COLO829 (cell line): ENCODE measurements at regions not wholly inside any gene's neighbourhood (a gene's known extent, or its start where the extent isn't known, plus 50 kb on each side); places are given as distances from the start of the nearest gene placed in this dataset.
"Not testable (repeated sequence)": the region's sequence is repeated elsewhere in the genome, so short reads cannot be mapped to it uniquely, and the experiment has no call there.

ENCODE experiments used
- DNase-seq: peaks from one replicate; pipeline ENCODE4 v3.0.0; 2012; ENCODE audit warnings: low spot score

DNA sequence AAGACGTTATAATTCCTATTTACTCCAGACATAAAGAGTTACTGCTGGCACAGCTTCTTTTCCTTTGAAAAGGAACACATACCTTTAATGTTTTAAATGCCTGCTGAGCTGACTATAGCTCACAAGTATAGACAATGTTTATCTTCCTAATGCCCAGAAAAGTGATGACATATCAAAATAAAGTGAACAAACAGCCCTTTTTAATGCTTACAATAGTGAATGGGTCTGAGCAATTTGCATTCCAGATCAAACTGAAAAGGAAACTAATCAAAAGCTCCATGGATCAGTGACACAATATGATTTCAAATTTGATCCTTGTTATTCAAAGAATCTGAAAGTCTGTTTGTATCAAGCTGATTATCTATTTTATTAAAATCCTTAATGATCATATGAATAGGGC is 233.6 kb upstream of the SEMA3E start:
- peak; percentile 83 for DNase-seq

DNA sequence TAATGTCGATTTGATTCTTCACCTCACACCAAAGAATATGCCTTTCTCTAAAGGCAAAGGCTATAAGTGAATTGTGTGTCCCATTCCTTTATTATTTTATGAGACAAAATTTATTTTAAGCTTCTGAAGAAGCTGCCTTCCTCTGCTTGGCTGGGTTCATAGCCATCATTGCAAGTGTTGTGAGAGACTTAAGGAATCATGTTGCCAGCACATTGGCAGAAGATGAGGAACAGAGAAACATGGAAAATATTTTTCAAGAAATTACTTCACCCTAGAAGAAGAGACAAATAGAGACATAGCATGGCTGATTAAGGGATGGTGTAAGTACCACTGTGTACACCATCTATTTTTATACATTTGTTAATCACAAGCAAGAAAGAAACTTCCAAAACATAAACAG is 230.1 kb upstream of the SEMA3E start:
- no peak for DNase-seq

DNA sequence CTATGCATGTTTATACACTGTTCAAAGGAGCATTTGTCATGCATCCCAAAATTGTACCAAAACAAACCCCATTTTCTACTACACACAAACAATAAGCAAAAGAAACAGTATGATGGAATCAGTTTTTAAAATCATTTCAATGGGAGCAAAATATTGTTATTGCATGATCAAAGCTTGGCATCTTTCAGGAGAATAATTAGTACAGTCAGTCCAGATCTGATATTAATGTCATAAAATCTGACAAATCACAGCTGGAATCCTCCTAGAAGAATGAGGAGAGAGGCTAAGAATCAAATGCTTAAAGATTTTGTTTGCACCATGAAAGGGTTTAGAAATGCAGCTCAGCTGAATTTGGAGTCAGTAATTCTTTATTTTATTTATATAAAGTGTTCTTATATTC is 229.7 kb upstream of the SEMA3E start:
- no peak for DNase-seq

DNA sequence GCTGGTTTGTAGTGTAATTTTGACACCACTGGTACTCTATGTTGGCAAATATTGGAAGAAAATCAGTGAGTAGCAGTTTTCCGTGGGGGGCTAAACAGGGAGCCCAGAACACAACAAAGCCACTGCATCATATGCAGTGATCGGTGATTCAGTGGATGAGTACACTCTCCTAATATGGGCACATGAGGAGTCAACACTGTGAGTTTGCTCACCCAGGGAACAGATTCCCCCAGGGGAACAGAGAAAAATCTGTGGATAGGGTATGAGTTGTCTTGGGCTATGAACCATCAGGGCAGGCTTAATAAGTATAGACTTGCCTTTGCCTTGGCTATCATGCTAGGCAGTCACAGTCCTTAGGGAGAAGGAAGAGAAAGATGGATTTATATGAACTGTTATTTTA is 227.7 kb upstream of the SEMA3E start:
- DNase-seq = no peak

DNA sequence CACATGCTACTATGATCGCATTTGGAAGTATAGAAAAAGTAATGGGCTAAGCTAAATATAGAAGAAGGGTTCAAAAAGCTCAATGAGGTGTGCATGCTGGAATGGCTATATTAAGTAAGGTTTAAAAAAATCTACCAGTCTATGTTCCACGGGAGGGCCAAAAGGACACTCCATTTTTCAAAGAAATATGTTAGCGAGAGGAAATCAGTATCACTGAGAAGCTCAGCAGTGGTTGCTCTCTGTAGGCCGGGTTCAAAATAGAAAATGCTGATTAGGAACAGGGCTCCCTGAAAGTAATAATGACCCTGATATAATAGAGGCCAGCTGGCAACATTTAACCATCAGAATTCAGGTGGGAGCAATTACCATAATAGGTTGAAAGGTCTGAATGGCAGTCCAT is 224.5 kb upstream of the SEMA3E start:
- no peak for DNase-seq

DNA sequence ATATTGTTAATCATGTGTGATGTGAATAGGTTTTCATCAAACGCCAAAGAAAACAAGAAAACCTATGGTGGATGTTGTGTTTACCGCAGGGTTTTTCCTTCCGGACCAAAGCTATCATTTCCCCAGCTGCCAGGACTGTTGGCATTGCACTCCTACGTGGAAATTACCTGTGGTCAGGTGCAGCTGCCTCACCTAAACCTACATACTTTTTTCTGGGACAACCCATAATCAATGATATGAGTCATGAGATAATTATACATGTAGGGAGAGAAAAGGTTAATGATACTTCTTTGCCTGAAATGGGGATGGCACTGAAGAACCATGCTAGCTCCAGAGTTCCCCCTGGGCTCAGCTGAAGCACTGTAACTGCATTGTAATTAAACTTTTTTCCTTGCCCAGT is 223.6 kb upstream of the SEMA3E start:
- DNase-seq = no peak

DNA sequence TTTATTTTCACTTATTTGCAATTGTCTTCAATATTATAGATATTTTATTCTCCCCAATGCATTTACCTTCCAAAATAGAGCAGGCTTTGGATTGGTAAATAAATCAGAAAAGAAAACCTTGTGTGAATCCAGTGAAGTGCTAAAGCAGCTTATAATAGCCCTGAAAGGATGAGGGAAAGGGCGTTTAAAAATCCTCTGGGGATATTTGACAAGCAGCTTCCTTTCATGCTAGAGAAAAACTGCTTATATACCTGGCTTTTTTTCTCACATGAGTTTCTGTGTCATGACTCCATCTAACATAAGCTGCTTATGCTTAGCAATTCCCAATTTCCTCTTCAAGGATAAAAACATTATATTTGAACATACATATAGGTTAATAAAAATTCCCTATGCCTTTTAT is 221.6 kb upstream of the SEMA3E start:
- DNase-seq = no peak

DNA sequence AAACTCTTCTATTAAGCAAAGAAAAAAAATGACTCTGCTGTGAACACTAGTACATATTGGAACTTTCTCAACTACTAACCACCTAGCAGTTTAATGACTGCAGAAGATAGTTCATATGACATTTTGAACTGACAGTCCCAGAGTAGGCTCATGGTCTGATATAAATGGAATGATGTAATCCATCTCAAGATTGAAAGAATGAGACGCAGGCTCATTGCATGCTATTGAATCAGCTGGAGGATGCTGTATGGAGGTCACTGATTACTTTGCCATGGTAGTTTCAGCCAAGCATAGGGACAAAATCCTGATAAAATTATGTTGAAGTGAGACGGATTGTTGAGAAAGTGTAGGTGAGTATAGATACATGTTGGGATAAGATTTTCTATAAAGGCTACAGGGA is 217.6 kb upstream of the SEMA3E start:
- DNase-seq = no peak

DNA sequence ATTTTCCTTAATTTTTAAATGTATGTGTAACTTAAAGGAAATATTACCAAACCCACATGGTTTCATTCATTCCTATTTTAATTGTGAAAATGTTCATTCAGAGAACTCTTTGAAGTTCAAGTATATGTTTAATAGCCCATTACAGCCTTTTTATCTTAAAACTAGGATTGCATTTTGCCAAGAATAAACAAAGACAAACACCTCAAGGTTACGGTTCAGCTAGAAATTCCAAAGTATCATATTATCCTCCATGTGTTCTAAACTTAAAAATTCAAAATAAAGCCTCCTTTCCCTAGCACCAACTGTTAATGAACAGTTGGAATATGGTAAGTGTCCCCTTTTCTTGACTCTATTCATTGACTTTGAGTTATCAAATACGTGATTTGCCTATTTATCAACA is 215.6 kb upstream of the SEMA3E start:
- DNase-seq = no peak

DNA sequence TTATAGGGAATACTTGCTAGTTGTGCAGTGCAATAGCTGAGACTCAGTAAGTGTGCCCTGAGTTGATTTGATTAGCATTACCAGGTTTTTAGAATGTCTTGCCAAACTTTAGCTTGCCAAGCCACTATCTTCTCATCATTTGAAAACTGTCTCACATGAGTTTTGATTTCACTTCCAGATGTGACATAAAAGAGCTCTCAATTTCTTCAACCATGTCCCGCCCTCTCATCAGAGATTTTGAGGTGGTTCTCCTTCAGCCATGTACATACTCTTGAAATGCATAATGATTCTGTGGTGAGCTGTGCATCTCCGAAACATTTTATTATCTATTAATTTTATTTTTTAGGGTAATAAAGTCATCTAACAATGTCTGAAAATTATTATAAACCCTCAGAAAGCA is 215.0 kb upstream of the SEMA3E start:
- no peak for DNase-seq

DNA sequence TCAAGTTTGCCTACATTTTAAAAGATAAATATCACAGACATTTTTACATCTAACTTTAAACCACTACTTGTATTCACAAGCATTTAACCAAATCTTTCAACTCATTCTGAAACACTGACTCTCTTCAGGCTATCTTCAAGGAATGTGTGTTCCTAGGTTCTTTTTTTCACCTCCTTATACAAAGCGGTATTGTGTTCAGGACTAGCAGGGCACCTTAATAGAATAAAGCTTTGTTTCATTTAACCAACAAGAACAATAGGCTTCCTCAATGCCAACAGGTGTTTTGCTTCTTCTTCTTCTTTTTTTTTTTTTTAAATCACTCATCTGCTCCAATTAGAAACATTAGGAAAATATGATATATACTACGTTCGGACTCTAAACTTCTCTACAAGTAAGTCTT is 212.9 kb upstream of the SEMA3E start:
- DNase-seq = no peak

DNA sequence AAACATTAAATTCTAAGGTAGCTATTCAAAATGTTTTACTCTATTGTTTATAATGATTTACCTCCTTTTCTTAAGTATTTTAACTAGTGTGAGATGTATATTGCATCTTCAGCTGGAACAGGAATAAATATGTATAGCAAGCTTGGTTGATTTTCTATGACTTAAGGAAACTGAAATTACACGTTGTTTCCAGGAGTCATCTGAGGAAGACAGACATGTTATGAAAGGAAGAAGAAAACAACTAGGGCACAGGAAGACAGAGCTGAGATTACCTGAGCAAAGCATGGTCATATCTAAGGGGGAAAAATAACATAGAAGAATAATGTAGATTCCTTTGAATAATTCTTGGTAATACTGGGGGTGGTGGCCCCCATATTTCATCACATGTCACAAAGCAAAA is 210.9 kb upstream of the SEMA3E start:
- DNase-seq = no peak

DNA sequence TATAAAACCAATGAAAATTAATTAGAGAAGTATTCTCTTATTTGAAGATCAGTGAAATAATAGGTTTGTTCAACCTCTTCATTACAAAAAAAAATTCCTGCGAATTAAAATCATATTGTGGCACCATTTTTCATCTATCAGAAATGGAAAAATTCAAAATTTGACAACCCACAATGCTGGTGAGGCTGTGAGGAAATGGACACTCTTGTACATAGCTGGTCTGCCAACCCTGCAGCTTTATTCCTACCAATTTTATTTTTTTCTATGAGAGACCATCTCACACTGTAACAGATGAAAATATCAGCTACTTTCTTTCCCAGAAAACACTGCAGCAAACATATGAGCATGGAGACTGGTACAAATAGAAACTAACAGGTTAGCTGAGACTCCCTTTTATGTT is 208.8 kb upstream of the SEMA3E start:
- DNase-seq = no peak

DNA sequence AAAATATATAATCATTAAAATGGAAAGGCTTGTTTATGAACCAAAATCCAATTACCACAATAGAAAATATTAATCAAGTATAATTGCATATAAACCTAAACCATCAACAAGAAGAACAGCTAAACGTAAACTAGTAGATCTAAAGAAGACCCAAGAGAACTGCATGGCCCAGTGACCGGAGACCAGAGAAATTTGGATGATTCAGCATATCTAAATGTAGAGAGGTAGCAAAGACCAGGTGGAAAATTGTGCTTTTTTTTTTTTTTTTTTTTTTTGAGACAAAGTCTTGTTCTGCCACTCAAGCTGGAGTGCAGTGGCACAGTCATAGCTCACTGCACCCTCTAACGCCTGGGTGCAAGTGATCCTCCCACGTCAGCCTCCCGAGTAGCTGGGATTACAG is 207.2 kb upstream of the SEMA3E start:
- DNase-seq = no peak

DNA sequence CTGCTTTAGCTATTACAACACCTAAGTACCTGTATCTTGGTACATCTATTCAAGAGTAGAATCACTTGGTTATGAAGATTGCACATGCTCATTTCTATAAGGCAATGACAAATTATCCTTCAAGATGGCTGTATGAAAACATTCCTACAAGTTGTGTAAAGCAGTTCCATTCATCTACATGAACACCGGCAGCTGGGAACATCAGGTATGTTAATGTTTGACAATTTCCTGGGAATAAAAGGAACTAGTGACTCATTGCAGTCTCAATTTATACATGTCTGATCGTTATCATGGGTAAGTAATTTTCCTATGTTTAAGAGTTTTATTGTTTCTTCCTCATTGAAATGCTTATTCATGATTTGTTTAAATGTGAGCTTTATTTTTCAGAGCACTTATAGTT is 203.2 kb upstream of the SEMA3E start:
- no peak for DNase-seq

DNA sequence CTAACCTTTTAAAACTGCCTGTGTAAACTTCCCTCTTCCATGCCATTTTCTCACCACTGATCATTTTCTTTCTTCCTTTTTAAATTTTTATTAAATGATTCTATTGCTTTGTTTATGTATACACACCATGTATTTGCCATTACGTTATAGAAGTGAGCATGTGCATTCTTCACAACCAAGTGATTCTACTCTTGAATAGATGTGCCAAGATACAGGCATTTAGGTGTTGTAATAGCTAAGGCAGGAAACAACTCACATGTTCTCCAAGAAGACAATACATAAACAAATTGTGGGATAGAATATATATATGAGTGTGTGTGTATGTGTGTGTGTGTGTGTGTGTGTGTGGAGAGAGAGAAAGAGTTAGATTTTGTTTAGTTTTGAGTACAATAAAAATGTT is 202.6 kb upstream of the SEMA3E start:
- DNase-seq = no peak

DNA sequence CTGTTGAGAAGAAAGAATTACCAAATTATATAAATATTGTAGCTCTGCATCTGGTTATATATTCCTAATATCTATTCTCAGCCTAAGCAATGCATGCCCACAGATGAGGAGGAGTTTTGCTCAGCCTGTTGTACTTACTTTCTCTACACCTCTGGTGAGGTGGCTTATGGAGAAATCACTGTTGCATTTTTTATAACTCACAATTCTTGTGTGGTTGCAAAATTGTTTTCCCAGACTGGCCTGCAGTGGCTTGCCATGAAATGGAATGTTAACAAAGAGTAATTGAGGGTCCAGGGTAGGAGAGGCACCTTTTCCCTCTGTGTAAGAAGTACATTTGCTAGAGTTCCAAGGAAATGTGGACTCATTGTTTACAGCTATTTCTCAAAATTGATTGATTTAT is 202.0 kb upstream of the SEMA3E start:
- no peak for DNase-seq

DNA sequence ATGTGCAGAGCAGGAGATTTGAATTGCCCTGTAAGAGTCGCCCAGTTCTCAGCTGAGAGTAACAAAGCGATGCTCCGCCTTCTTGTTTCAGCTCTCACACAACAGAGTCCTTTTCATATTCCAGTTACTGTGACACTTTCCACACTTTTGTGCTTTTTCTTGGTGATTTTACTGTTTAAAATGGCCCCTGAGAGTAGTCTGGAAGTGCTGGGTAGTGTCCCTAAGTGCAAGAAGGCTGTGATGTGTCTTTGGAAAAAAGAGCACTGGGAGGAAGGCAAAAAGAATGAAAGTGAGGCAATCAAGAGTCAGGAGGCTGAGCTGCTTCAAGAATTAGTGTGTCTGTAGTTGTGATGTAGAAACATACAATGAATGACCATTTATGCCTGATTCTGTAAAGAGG is 201.2 kb upstream of the SEMA3E start:
- no peak for DNase-seq

DNA sequence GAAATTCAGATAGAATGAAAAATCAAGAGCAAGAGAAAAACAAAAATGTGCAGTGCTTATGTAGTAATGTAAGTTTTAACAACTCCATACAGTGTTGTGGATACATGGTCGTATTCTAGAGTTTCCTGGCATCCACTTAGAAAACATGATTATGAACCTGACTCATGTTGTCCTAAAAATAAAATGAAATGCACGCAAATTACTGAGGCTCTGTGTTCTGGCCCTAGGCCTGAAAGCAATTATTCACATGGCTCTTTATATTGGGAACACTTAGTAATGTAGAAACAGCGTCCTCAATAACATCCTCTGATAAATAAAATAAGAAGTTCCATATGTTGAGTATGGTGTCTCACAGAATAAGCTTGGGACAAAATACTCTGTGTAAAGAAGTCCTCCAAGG is 200.2 kb upstream of the SEMA3E start:
- DNase-seq = no peak

DNA sequence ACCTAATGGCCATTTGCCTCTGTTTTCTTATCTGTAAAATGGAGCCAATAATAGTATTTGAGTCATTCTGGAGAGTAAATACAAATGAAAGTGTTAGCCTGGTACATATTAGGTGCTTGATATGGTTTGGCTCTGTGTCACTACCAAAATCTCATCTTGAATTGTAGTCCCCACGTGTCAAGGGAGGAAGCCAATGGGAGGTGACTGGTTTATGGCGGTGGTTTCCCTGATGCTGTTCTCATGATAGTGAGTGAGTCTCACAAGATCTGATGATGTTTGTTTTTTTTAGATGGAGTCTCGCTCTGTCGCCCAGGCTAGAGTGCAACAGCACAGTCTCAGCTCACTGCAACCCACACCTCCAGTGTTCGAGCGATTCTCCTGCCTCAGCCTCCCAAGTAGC is 194.0 kb upstream of the SEMA3E start:
- no peak for DNase-seq

DNA sequence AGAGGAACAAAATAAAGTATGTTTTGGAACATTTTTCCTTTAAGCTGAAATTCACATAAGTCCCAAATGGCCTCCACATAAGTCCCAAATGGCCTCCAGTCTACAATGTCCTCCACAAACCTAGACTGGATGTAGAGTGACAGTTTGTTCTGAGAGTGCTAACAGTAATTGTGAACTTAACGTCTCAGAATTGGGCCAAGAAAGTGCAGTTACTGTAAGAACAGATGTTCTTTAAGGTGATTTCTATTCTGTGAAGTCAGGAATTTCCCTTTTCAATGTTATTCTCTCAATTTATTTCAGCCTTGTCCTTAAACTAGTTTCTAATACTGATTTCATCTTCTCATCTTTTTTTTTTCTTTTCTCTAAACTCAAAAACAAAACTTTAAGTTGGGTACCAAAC is 188.7 kb upstream of the SEMA3E start:
- DNase-seq = no peak

DNA sequence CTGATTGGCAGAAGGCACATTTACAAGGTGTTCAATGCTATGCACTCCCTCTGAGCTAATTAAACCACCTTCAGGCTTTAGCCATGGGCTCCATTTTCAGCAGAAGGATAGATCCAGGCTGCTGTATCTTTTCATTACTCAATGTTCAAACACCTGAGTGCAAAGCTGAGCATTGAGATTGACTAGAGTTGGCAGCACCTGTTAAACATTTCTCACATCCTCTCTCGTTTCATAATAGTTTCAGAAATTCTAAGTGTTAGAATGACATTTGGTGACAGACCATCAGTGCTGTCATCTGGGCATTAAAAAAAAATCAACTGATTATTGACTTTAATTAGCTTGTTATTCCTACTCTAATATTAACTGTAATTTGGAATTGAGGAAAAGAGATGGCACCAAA is 187.1 kb upstream of the SEMA3E start:
- DNase-seq = no peak

DNA sequence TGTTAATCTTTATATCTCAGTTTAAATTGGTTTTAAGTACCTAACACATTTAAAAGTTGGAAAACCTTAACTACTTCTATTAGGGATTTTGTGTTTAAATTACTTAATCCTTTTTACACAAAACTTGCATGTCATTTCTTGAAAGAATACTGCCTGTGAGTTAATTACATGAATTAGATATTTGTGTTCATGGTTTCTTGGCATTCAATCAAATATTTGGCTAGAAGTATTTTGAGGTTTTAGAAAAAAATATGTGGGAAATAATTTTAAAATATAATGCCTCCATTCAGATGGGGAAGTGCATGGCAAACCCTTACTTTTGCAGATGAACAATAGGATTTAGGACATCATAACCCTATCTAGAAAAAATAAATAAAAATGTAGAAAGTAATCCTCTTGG is 186.5 kb upstream of the SEMA3E start:
- peak; percentile 58 for DNase-seq

DNA sequence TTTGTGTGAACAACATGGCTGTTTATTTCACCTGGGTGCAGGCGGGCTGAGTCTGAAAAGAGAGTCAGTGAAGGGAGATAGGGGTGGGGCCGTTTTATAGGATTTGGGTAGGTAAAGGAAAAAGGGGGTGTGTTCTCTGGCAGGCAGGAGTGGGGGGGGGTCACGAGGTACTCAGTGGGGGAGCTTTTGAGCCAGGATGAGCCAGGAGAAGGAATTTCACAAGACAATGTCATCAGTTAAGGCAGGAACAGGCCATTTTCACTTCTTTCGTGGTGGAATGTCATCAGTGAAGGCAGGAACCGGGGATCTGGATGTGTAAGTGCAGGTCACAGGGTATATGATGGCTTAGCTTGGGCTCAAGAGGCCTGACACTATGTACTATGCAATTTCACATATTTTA is 184.8 kb upstream of the SEMA3E start:
- DNase-seq = not testable (repeated sequence)

DNA sequence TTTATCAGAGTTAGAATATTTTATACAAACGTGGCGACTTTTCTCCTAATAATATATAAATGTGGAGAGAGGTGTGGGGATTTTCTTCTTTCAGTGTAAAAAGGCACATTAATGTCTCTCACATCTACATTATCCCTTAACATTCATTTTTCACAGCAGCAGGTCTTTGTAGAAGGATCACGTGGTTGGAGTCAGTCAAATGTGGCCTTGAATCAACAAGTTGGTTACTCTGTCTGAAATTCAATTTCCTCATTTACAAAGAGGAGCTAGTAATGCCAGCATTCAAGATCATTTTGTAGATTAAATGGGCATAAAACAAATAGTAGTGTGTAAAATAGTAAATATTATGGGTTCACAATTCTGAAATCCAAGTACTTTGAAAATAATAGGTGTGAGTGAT is 183.1 kb upstream of the SEMA3E start:
- no peak for DNase-seq

DNA sequence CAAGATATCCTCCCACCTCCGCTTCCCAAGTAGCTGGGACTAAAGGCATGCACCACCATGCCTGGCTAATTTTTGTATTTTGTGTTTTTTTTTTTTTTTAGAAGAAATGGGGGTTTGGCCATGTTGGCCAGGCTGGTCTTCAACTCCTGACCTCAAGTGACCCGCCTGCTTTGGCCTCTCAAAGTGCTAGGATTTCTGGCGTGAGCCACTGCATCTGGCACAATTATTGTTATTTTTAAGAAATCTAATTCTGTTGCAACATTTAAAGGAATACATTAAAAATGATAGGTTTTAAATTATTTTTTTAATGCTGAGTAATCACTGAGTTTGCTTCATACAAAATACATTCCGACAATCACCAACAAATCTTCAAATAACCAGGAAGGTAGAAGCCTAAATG is 178.1 kb upstream of the SEMA3E start:
- DNase-seq = no peak
